ENCODE measurements at regions not wholly inside any gene's neighbourhood (a gene's known extent, or its start where the extent isn't known, plus 50 kb on each side); places are given as distances from the start of the nearest gene placed in this dataset.

- no peak for TF ChIP-seq CTCF (IDR thresholded peaks at IDR 0.05; ENCODE audit: borderline replicate concordance, extremely low read depth, low read length, poor library complexity, severe bottlenecking)
- TF ChIP-seq EZH2 (IDR thresholded peaks at IDR 0.05; ENCODE audit: borderline replicate concordance, low read depth, low read length, severe bottlenecking) = no peak
These were observed 254.9 kb downstream of the PLK2 start for GRCh38 chr5:58204966-58205365.
